ENCODE measurements at regions not wholly inside any gene's neighbourhood (a gene's known extent, or its start where the extent isn't known, plus 50 kb on each side); places are given as distances from the start of the nearest gene placed in this dataset.
"Not testable (repeated sequence)": the region's sequence is repeated elsewhere in the genome, so short reads cannot be mapped to it uniquely, and the experiment has no call there.

- CTCF ChIA-PET, POLR2A ChIA-PET: not testable (repeated sequence)
Measured at GRCh38 chr11:87494936-87495335, 457.2 kb downstream of the TMEM135 start.

GRCh38 chr11:87494026-87494425 is 456.3 kb downstream of the TMEM135 start:
- CTCF ChIA-PET, POLR2A ChIA-PET: not testable (repeated sequence)

GRCh38 chr11:87493516-87493915 is 455.8 kb downstream of the TMEM135 start:
- POLR2A ChIA-PET = no interaction called here
- CTCF ChIA-PET = no interaction called here

- POLR2A ChIA-PET = no interaction called here
- CTCF ChIA-PET = no interaction called here
Measured at GRCh38 chr11:87491381-87491780, 453.6 kb downstream of the TMEM135 start.

- ChIA-PET POLR2A (no interaction called here), CTCF (no interaction called here)
Measured at GRCh38 chr11:87490671-87491070, 452.9 kb downstream of the TMEM135 start.

- POLR2A ChIA-PET = no interaction called here
Measured at GRCh38 chr11:87484566-87484965, 446.8 kb downstream of the TMEM135 start.

GRCh38 chr11:87477321-87477720 is 439.6 kb downstream of the TMEM135 start:
- POLR2A ChIA-PET = no interaction called here

More at GRCh38 chr11:87484566-87484965, 446.8 kb downstream of the TMEM135 start:
- CTCF ChIA-PET = interaction anchor here (0.6 kb wide), 1 partner anchor 1938 kb away, joined by 4 read pairs; no protein-coding TSS in a partner anchor

GRCh38 chr11:87473174-87473573 is 435.4 kb downstream of the TMEM135 start:
- ChIA-PET CTCF (no interaction called here), POLR2A (no interaction called here)

More at GRCh38 chr11:87477321-87477720, 439.6 kb downstream of the TMEM135 start:
- CTCF ChIA-PET = no interaction called here

- ChIA-PET POLR2A (no interaction called here), CTCF (no interaction called here)
Measured at GRCh38 chr11:87466223-87466622, 428.5 kb downstream of the TMEM135 start.

- CTCF ChIA-PET = no interaction called here
- POLR2A ChIA-PET = no interaction called here
Measured at GRCh38 chr11:87465716-87466115, 428.0 kb downstream of the TMEM135 start.

GRCh38 chr11:87463486-87464102 is 425.9 kb downstream of the TMEM135 start:
- ChIA-PET CTCF (interaction anchor here (0.7 kb wide), 1 partner anchor 351 kb away, joined by 4 read pairs; no protein-coding TSS in a partner anchor), POLR2A (interaction anchor here (0.5 kb wide), 1 partner anchor 524 kb away, joined by 6 read pairs; no protein-coding TSS in a partner anchor)

- ChIA-PET POLR2A (no interaction called here), CTCF (no interaction called here)
Measured at GRCh38 chr11:87462171-87462570, 424.4 kb downstream of the TMEM135 start.

- CTCF ChIA-PET = no interaction called here
- POLR2A ChIA-PET = no interaction called here
Measured at GRCh38 chr11:87460842-87461637, 423.3 kb downstream of the TMEM135 start.

GRCh38 chr11:87460279-87460678 is 422.5 kb downstream of the TMEM135 start:
- ChIA-PET CTCF (no interaction called here), POLR2A (no interaction called here)

GRCh38 chr11:87459351-87459750 is 421.6 kb downstream of the TMEM135 start:
- POLR2A ChIA-PET = no interaction called here

GRCh38 chr11:87456499-87456898 is 418.8 kb downstream of the TMEM135 start:
- ChIA-PET POLR2A (no interaction called here), CTCF (no interaction called here)

More at GRCh38 chr11:87459351-87459750, 421.6 kb downstream of the TMEM135 start:
- CTCF ChIA-PET = interaction anchor here (0.8 kb wide), 1 partner anchor 107 kb away, joined by 3 read pairs; no protein-coding TSS in a partner anchor

- ChIA-PET CTCF (no interaction called here), POLR2A (no interaction called here)
Measured at GRCh38 chr11:87455180-87455579, 417.4 kb downstream of the TMEM135 start.

GRCh38 chr11:87454241-87454640 is 416.5 kb downstream of the TMEM135 start:
- CTCF ChIA-PET = no interaction called here
- POLR2A ChIA-PET = no interaction called here

- CTCF ChIA-PET = no interaction called here
- POLR2A ChIA-PET = no interaction called here
Measured at GRCh38 chr11:87453531-87454089, 415.9 kb downstream of the TMEM135 start.

- POLR2A ChIA-PET, CTCF ChIA-PET: not testable (repeated sequence)
Measured at GRCh38 chr11:87452025-87452424, 414.3 kb downstream of the TMEM135 start.

GRCh38 chr11:87451395-87451794 is 413.7 kb downstream of the TMEM135 start:
- ChIA-PET POLR2A (no interaction called here), CTCF (no interaction called here)

All from activated CD8-positive, alpha-beta memory T cell treated with anti-CD3 and anti-CD28 coated beads for 36 hours (primary cell).